Endothelial cell of umbilical vein (primary cell): ENCODE measurements at regions not wholly inside any gene's neighbourhood (a gene's known extent, or its start where the extent isn't known, plus 50 kb on each side); places are given as distances from the start of the nearest gene placed in this dataset.

ENCODE experiments used
- BruUV-seq: library from RNA; stranded (reverse); fragments of 400-500 nt; replicated peaks from 2 replicates; lab custom pipeline; 2021; lab: Mats Ljungman, UMichigan
- CTCF ChIA-PET: fragments of 300-600, 350-600 bp; sonication (Branson Sonifier 250); formaldehyde crosslinking; loops from one replicate; lab custom pipeline; 2021; ENCODE audit warnings: antibody characterized with exemption, inconsistent platforms; lab: Charles Lee
- POLR2A ChIA-PET: fragments of 300-600, 350-600 bp; sonication (Branson Sonifier 250); formaldehyde crosslinking; loops from one replicate; lab custom pipeline; 2021; ENCODE audit warnings: antibody characterized with exemption, inconsistent platforms; lab: Charles Lee
- DNase-seq: peaks from one replicate; pipeline ENCODE4 v3.0.0-alpha.2; 2011; ENCODE audit warnings: low read depth, low spot score
- FAIRE-seq: peaks from 2 replicates; lab custom pipeline; 2011; peaks lifted over from hg19 to GRCh38; lab: Jason Lieb, UNC
- H2AFZ ChIP-seq: 2 replicates; pipeline ENCODE4 v1.6.0; 2012; ENCODE audit warnings: low read depth, low read length, control low read depth, inconsistent platforms
- H3K27ac ChIP-seq: 2 replicates; pipeline ENCODE4 v1.5.1; 2011; ENCODE audit warnings: low read depth, mild to moderate bottlenecking, control low read depth, low read length, moderate library complexity; ENCODE audit not compliant: insufficient read depth
- H3K27me3 ChIP-seq, 2 experiments: 2 replicates each; pipeline versions ENCODE4 v1.6.0 to v1.6.1; 2011; ENCODE audit warnings: low read length in 2 of 2, mixed read lengths in 1 of 2; ENCODE audit not compliant: control insufficient read depth in 2 of 2, insufficient read depth in 2 of 2
- H3K36me3 ChIP-seq, 2 experiments: 2 replicates in 1 of 2; 3 replicates in 1 of 2; pipeline ENCODE4 v1.5.1; 2011; ENCODE audit warnings: low read length in 2 of 2, mild to moderate bottlenecking in 1 of 2, moderate library complexity in 1 of 2; ENCODE audit not compliant: control insufficient read depth in 2 of 2, insufficient read depth in 2 of 2; ENCODE audit errors: extremely low read depth in 1 of 2
- H3K4me1 ChIP-seq: 3 replicates; pipeline ENCODE4 v1.5.1; 2011; ENCODE audit warnings: mild to moderate bottlenecking, low read length; ENCODE audit not compliant: control insufficient read depth, insufficient read depth; ENCODE audit errors: extremely low read depth
- H3K4me2 ChIP-seq: 2 replicates; pipeline ENCODE4 v1.6.1; 2011; ENCODE audit warnings: low read length, control low read depth, mixed read lengths; ENCODE audit not compliant: insufficient read depth
- H3K4me3 ChIP-seq, 3 experiments: fragments of 200-600 bp in 1 of 3; sonication (generic), shearing (Covaris generic) in 1 of 3; replicated peaks in 1 of 3; 2 replicates each; pipeline ENCODE4 v1.5.1; 2011 to 2016; ENCODE audit warnings: control low read depth in 3 of 3, low read length in 3 of 3, mild to moderate bottlenecking in 2 of 3, inconsistent platforms in 1 of 3, low read depth in 1 of 3, moderate library complexity in 1 of 3; ENCODE audit not compliant: insufficient read depth in 1 of 3
- H3K79me2 ChIP-seq: 2 replicates; pipeline ENCODE4 v1.6.0; 2012; ENCODE audit warnings: low read length, inconsistent platforms; ENCODE audit not compliant: control insufficient read depth, insufficient read depth
- H3K9ac ChIP-seq: replicated peaks from 2 replicates; pipeline ENCODE3; 2011; ENCODE audit warnings: low read length, control low read depth; ENCODE audit not compliant: insufficient read depth; ENCODE audit errors: extremely low read depth
- H3K9me1 ChIP-seq: replicated peaks from 3 replicates; pipeline ENCODE4 v1.6.0; 2011; ENCODE audit warnings: mild to moderate bottlenecking, low read length; ENCODE audit not compliant: control insufficient read depth, insufficient read depth; ENCODE audit errors: extremely low read depth
- H3K9me3 ChIP-seq: replicated peaks from 2 replicates; pipeline ENCODE4 v1.5.1; 2012; ENCODE audit warnings: low read length, inconsistent platforms; ENCODE audit not compliant: control insufficient read depth, insufficient read depth
- H4K20me1 ChIP-seq: replicated peaks from 2 replicates; pipeline ENCODE3; 2011; ENCODE audit warnings: mild to moderate bottlenecking, low read length; ENCODE audit not compliant: control insufficient read depth, insufficient read depth; ENCODE audit errors: extremely low read depth
- EZH2 ChIP-seq: IDR thresholded peaks from 2 replicates; pipeline ENCODE4 v1.6.1; 2012; ENCODE audit warnings: borderline replicate concordance, low read depth, mild to moderate bottlenecking, moderate library complexity, low read length, inconsistent platforms; ENCODE audit not compliant: severe bottlenecking
- FOS ChIP-seq: IDR thresholded peaks from 2 replicates; pipeline ENCODE4 v1.6.1; 2011; ENCODE audit warnings: mild to moderate bottlenecking, low read length, moderate library complexity, borderline replicate concordance; ENCODE audit not compliant: insufficient read depth
- GATA2 ChIP-seq: IDR thresholded peaks from 2 replicates; pipeline ENCODE4 v1.7.0; 2011; ENCODE audit warnings: low read depth, mild to moderate bottlenecking, moderate library complexity, mixed read lengths, low read length; ENCODE audit not compliant: insufficient read length, insufficient read depth
- JUN ChIP-seq: IDR thresholded peaks from 2 replicates; pipeline ENCODE4 v1.6.1; 2011; ENCODE audit warnings: borderline replicate concordance, low read depth; ENCODE audit not compliant: insufficient read length, insufficient read depth
- MYC ChIP-seq: IDR thresholded peaks from one replicate; pipeline ENCODE4 v1.6.1; 2011; ENCODE audit warnings: mild to moderate bottlenecking, low read depth, low read length
- POLR2A ChIP-seq: IDR thresholded peaks from 2 replicates; pipeline ENCODE4 v1.6.1; 2012; ENCODE audit warnings: low read depth, mild to moderate bottlenecking, control low read depth, low read length
- POLR2AphosphoS5 ChIP-seq: IDR thresholded peaks from 2 replicates; pipeline ENCODE4 v1.6.1; 2012; ENCODE audit warnings: low read depth, mild to moderate bottlenecking, control low read depth, low read length, moderate library complexity; ENCODE audit not compliant: insufficient read depth
- dilution Hi-C: fragments of 300-500 bp; cut with MboI; formaldehyde crosslinking; loops from one replicate; pipeline ENCODE4 v1.15.0; 2019; ENCODE audit warnings: low sequenced_read_pairs; ENCODE audit not compliant: extremely low pct_ligation_motif_present
- intact Hi-C: fragments of 100-400 bp; cut with micrococcal nuclease; formaldehyde crosslinking; loops from one replicate; pipeline ENCODE4 v1.10.0; 2022
- TF ChIP-seq, protein P1 (sequence below): IDR thresholded peaks from 2 replicates; pipeline ENCODE4 v1.6.1; 2011; ENCODE audit not compliant: insufficient read depth, insufficient read length
- TF ChIP-seq, protein P2 (sequence below), 2 donors: IDR thresholded peaks; 1 replicate in 1 of 2; 2 replicates in 1 of 2; pipeline ENCODE4 v1.5.1; 2011; ENCODE audit warnings: low read length in 2 of 2, mild to moderate bottlenecking in 2 of 2, moderate library complexity in 2 of 2, control low read depth in 1 of 2, inconsistent platforms in 1 of 2, low read depth in 1 of 2; ENCODE audit not compliant: insufficient read depth in 1 of 2; ENCODE audit errors: extremely low read depth in 1 of 2

DNA sequence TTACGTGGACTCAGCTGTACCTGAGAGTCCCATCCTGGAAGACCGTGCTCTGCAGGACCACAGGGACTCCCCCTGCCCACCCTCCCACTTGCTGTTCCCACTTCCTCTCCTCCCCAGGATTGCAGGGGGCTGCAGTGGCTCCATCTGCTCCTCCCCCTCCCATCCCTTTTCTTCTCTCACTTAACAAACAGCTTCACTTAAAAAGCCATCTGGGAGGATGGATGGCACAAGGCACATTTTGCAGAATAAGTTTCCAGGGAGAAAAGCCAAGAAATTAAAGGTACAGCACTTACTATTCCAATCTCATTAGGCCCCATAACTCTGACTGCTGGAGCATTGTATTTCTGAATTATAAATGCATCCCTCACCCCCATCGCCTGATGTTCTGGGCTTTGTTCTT is 458.7 kb downstream of the PTPRU start:
- no peaks in the 10 kb centered on the region for H3K9me3 ChIP-seq
- no TSS peak for BruUV-seq
- no peak overlapping the region for H2AFZ ChIP-seq
- H3K79me2 ChIP-seq = no peaks in the 10 kb centered on the region
- H3K36me3 ChIP-seq = no peaks in the 10 kb centered on the region
- no peak overlapping the region for H3K9ac ChIP-seq
- no peak for FAIRE-seq
- H3K9me1 ChIP-seq = no peaks in the 10 kb centered on the region
- H4K20me1 ChIP-seq = no peaks in the 10 kb centered on the region
- no peak overlapping the region for H3K4me3 ChIP-seq
- ChIA-PET CTCF (interaction anchor here (1.1 to 1.3 kb wide), 3 partner anchors 12 to 449 kb away, joined by 3 to 6 read pairs (median 3); no protein-coding TSS in a partner anchor), POLR2A (no interaction called here)
- H3K27ac ChIP-seq = no peak overlapping the region
- no peak for DNase-seq
- intact Hi-C loops (no loop called here), dilution Hi-C loops (no loop called here)
- peaks cover 4 to 6% of the 10 kb centered on the region in 2 experiments for H3K27me3 ChIP-seq
- TF ChIP-seq, protein P1, sequence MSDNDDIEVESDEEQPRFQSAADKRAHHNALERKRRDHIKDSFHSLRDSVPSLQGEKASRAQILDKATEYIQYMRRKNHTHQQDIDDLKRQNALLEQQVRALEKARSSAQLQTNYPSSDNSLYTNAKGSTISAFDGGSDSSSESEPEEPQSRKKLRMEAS = no peak
- TF ChIP-seq POLR2A (no peak), POLR2AphosphoS5 (no peak), FOS (no peak), MYC (no peak), EZH2 (no peak), JUN (no peak), GATA2 (no peak)
- TF ChIP-seq, protein P2, sequence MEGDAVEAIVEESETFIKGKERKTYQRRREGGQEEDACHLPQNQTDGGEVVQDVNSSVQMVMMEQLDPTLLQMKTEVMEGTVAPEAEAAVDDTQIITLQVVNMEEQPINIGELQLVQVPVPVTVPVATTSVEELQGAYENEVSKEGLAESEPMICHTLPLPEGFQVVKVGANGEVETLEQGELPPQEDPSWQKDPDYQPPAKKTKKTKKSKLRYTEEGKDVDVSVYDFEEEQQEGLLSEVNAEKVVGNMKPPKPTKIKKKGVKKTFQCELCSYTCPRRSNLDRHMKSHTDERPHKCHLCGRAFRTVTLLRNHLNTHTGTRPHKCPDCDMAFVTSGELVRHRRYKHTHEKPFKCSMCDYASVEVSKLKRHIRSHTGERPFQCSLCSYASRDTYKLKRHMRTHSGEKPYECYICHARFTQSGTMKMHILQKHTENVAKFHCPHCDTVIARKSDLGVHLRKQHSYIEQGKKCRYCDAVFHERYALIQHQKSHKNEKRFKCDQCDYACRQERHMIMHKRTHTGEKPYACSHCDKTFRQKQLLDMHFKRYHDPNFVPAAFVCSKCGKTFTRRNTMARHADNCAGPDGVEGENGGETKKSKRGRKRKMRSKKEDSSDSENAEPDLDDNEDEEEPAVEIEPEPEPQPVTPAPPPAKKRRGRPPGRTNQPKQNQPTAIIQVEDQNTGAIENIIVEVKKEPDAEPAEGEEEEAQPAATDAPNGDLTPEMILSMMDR (IDR thresholded peaks at IDR 0.05; ENCODE audit: extremely low read depth in 1 of 2, insufficient read depth in 1 of 2, low read depth in 1 of 2, low read length in 2 of 2) = no peak
- no peak overlapping the region for H3K4me2 ChIP-seq
- H3K4me1 ChIP-seq = no peaks in the 10 kb centered on the region
